ENCODE measurements at regions not wholly inside any gene's neighbourhood (a gene's known extent, or its start where the extent isn't known, plus 50 kb on each side); places are given as distances from the start of the nearest gene placed in this dataset.

DNA sequence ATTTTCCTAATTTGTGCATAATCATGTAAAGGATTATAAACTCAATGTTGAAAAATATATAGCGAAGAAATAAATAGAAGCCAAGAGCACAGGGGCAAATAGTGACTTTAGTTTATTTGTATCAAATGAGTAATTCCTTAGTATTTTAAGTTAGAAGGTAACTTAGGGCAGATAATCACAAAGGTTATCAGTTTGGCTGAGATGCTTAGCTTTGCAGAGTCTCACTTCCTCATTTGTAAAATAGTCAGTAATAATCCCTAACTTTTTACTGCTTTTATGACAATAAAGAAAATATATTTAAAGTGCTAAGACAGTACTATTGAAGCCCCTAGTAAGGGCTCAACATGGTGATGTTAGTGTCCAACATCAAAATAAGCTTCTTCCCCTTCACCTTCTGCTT, 297.4 kb upstream of the TUSC1 start (continued):
- TF ChIP-seq ERG (CRISPR knock-in tag; IDR thresholded peaks at IDR 0.05) (no peak), ZNF232 (CRISPR knock-in tag; IDR thresholded peaks at IDR 0.05) (no peak), ZNF425 (CRISPR knock-in tag; conservative IDR thresholded peaks at IDR 0.05) (no peak), MXD4 (CRISPR knock-in tag; IDR thresholded peaks at IDR 0.05; ENCODE audit: borderline replicate concordance) (no peak)
- TF ChIP-seq, protein P1, sequence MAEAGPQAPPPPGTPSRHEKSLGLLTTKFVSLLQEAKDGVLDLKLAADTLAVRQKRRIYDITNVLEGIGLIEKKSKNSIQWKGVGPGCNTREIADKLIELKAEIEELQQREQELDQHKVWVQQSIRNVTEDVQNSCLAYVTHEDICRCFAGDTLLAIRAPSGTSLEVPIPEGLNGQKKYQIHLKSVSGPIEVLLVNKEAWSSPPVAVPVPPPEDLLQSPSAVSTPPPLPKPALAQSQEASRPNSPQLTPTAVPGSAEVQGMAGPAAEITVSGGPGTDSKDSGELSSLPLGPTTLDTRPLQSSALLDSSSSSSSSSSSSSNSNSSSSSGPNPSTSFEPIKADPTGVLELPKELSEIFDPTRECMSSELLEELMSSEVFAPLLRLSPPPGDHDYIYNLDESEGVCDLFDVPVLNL (CRISPR knock-in tag; IDR thresholded peaks at IDR 0.05; ENCODE audit: borderline replicate concordance, low read depth), result no peak
- TF ChIP-seq, protein P2, sequence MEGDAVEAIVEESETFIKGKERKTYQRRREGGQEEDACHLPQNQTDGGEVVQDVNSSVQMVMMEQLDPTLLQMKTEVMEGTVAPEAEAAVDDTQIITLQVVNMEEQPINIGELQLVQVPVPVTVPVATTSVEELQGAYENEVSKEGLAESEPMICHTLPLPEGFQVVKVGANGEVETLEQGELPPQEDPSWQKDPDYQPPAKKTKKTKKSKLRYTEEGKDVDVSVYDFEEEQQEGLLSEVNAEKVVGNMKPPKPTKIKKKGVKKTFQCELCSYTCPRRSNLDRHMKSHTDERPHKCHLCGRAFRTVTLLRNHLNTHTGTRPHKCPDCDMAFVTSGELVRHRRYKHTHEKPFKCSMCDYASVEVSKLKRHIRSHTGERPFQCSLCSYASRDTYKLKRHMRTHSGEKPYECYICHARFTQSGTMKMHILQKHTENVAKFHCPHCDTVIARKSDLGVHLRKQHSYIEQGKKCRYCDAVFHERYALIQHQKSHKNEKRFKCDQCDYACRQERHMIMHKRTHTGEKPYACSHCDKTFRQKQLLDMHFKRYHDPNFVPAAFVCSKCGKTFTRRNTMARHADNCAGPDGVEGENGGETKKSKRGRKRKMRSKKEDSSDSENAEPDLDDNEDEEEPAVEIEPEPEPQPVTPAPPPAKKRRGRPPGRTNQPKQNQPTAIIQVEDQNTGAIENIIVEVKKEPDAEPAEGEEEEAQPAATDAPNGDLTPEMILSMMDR (IDR thresholded peaks at IDR 0.05), result no peak
- TF ChIP-seq, protein P3, sequence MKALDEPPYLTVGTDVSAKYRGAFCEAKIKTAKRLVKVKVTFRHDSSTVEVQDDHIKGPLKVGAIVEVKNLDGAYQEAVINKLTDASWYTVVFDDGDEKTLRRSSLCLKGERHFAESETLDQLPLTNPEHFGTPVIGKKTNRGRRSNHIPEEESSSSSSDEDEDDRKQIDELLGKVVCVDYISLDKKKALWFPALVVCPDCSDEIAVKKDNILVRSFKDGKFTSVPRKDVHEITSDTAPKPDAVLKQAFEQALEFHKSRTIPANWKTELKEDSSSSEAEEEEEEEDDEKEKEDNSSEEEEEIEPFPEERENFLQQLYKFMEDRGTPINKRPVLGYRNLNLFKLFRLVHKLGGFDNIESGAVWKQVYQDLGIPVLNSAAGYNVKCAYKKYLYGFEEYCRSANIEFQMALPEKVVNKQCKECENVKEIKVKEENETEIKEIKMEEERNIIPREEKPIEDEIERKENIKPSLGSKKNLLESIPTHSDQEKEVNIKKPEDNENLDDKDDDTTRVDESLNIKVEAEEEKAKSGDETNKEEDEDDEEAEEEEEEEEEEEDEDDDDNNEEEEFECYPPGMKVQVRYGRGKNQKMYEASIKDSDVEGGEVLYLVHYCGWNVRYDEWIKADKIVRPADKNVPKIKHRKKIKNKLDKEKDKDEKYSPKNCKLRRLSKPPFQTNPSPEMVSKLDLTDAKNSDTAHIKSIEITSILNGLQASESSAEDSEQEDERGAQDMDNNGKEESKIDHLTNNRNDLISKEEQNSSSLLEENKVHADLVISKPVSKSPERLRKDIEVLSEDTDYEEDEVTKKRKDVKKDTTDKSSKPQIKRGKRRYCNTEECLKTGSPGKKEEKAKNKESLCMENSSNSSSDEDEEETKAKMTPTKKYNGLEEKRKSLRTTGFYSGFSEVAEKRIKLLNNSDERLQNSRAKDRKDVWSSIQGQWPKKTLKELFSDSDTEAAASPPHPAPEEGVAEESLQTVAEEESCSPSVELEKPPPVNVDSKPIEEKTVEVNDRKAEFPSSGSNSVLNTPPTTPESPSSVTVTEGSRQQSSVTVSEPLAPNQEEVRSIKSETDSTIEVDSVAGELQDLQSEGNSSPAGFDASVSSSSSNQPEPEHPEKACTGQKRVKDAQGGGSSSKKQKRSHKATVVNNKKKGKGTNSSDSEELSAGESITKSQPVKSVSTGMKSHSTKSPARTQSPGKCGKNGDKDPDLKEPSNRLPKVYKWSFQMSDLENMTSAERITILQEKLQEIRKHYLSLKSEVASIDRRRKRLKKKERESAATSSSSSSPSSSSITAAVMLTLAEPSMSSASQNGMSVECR (CRISPR knock-in tag; IDR thresholded peaks at IDR 0.05; ENCODE audit: borderline replicate concordance), result no peak

DNA sequence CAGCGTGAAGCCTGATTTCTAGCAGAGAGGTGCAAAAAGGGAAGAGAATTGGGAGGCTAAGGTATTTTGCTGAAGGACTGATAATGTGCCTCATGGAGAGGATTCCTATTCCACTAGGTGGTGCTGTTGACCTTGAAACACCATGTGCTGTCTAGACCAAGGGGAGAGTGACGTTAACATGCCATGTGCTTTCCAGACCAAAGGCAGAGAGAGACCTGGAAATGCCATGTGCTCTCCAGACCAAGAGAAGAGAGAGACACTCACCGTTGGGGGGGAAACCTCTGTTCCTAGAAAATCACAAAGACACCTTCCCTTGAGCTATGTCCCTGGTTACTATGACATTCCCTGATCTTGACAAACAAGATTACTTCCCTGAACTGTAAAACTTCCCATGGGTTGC, 286.0 kb upstream of the TUSC1 start:
- Mint-ChIP-seq H3K4me1 (no peaks in the 10 kb centered on the region), H3K9me3 (peaks cover 48% of the 10 kb centered on the region), H3K27me3 (ENCODE audit: low read depth) (peaks cover 19% of the 10 kb centered on the region), H3K27ac (no peak overlapping the region), H3K36me3 (peaks cover 33% of the 10 kb centered on the region), H3K4me3 (no peak overlapping the region)
- ATAC-seq (peak; percentile 91), DNase-seq (ENCODE audit: low spot score) (peak; percentile 40)
- ChIA-PET CTCF (interaction anchor here (1.4 kb wide), 1 partner anchor 362 kb away, joined by 4 read pairs; no protein-coding TSS in a partner anchor), POLR2A (no interaction called here)
- TF ChIP-seq, protein P4, sequence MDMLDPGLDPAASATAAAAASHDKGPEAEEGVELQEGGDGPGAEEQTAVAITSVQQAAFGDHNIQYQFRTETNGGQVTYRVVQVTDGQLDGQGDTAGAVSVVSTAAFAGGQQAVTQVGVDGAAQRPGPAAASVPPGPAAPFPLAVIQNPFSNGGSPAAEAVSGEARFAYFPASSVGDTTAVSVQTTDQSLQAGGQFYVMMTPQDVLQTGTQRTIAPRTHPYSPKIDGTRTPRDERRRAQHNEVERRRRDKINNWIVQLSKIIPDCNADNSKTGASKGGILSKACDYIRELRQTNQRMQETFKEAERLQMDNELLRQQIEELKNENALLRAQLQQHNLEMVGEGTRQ (CRISPR knock-in tag; IDR thresholded peaks at IDR 0.05), result peak; percentile 41; the same call in 1 of the 2 replicates
- TF ChIP-seq PRRX2 (CRISPR knock-in tag; IDR thresholded peaks at IDR 0.05), result no peak
- peak; percentile 75; the same call in 1 of the 2 replicates for TF ChIP-seq TEAD1 (CRISPR knock-in tag; IDR thresholded peaks at IDR 0.05)
- TF ChIP-seq, protein P5, sequence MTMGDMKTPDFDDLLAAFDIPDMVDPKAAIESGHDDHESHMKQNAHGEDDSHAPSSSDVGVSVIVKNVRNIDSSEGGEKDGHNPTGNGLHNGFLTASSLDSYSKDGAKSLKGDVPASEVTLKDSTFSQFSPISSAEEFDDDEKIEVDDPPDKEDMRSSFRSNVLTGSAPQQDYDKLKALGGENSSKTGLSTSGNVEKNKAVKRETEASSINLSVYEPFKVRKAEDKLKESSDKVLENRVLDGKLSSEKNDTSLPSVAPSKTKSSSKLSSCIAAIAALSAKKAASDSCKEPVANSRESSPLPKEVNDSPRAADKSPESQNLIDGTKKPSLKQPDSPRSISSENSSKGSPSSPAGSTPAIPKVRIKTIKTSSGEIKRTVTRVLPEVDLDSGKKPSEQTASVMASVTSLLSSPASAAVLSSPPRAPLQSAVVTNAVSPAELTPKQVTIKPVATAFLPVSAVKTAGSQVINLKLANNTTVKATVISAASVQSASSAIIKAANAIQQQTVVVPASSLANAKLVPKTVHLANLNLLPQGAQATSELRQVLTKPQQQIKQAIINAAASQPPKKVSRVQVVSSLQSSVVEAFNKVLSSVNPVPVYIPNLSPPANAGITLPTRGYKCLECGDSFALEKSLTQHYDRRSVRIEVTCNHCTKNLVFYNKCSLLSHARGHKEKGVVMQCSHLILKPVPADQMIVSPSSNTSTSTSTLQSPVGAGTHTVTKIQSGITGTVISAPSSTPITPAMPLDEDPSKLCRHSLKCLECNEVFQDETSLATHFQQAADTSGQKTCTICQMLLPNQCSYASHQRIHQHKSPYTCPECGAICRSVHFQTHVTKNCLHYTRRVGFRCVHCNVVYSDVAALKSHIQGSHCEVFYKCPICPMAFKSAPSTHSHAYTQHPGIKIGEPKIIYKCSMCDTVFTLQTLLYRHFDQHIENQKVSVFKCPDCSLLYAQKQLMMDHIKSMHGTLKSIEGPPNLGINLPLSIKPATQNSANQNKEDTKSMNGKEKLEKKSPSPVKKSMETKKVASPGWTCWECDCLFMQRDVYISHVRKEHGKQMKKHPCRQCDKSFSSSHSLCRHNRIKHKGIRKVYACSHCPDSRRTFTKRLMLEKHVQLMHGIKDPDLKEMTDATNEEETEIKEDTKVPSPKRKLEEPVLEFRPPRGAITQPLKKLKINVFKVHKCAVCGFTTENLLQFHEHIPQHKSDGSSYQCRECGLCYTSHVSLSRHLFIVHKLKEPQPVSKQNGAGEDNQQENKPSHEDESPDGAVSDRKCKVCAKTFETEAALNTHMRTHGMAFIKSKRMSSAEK (CRISPR knock-in tag; IDR thresholded peaks at IDR 0.05; ENCODE audit: borderline replicate concordance), result peak; percentile 88; the same call in 1 of the 2 replicates
- TF ChIP-seq, protein P2 (IDR thresholded peaks at IDR 0.05), result peak; percentile 64
- TF ChIP-seq FOXK1 (CRISPR knock-in tag; IDR thresholded peaks at IDR 0.05), result 0 out of 2 replicates have a peak, but pooled peaks have one; percentile 38
- peak; percentile 44; the same call in 1 of the 2 replicates for TF ChIP-seq USF1 (CRISPR knock-in tag; IDR thresholded peaks at IDR 0.05)
- TF ChIP-seq NFE2L1 (CRISPR knock-in tag; IDR thresholded peaks at IDR 0.05), result peak; percentile 67; the same call in 1 of the 2 replicates
- TF ChIP-seq, protein P6, sequence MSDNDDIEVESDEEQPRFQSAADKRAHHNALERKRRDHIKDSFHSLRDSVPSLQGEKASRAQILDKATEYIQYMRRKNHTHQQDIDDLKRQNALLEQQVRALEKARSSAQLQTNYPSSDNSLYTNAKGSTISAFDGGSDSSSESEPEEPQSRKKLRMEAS (CRISPR knock-in tag; IDR thresholded peaks at IDR 0.05), result peak; percentile 97
